NCI-H82 treated with DMSO at 0.1 percent for 48 hours (cell line): ENCODE measurements at regions not wholly inside any gene's neighbourhood (a gene's known extent, or its start where the extent isn't known, plus 50 kb on each side); places are given as distances from the start of the nearest gene placed in this dataset.

Experiments
- DNase-seq: peaks from one replicate; lab custom pipeline; 2025; ENCODE audit not compliant: unreplicated experiment; lab: John Stamatoyannopoulos, UW

DNA sequence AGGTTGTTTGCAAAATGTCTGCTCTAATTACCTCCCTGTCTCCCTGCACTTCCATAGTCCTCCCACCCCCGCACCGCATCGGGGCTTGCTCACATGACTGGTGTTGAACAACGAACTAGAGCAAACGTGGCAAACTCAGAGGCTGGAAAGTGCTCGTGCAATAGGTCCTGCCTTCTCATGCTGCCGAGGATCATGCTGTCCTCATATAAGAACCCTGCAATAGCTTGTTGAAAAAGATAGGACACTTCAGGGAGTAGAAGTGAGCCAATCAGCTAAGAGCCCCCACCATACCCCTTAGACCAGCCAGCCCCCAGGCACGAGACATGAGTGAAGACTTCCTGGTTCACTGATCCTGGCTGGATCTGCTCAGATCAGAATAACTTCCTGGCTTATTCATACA lies 219.2 kb downstream of the C6orf118 start:
- DNase-seq = no peak

GRCh38 chr6:165086814-165087213 lies 222.6 kb downstream of the C6orf118 start:
- no peak for DNase-seq

GRCh38 chr6:165082636-165083035 lies 226.8 kb downstream of the C6orf118 start:
- DNase-seq = no peak

GRCh38 chr6:165081944-165082532 lies 227.4 kb downstream of the C6orf118 start:
- no peak for DNase-seq

GRCh38 chr6:165077876-165078275 lies 231.5 kb downstream of the C6orf118 start:
- DNase-seq = no peak

DNA sequence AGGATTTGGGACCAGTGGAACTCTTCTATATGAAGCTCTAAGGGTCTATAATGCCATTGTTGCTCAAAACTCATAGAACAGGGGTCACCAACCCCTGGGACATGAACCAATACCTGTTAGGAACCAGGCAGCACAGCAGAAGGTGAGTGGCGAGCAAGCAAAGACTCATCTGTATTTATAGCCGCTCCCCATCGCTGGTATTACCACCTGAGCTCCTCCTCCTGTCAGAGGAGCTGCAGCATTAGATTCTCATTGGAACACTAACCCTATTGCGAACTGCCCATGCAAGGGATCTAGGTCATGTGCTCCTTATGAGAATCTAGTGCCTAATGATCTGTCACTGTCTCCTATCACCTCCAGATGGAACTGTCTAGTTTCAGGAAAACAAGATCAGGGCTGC lies 237.5 kb downstream of the C6orf118 start:
- DNase-seq = no peak

DNA sequence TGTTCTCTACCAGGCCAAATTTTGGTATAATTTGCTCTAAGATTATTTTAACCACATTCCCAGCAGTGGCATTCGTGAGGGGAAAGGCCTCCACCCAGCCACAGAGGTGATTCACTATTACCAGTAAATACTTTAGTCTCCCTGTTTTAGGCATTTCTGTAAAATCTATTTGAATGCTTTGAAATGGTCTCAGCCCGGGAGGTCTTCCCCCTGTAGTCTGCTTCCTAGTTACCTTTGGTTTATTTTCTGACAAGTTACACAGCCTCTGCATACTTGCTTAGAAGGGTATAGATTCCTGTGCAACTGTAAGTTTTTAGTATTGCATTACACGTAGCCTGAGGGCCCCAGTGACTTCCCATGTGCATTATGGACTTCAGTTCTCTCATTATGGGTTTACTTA lies 248.7 kb downstream of the C6orf118 start:
- DNase-seq = no peak

DNA sequence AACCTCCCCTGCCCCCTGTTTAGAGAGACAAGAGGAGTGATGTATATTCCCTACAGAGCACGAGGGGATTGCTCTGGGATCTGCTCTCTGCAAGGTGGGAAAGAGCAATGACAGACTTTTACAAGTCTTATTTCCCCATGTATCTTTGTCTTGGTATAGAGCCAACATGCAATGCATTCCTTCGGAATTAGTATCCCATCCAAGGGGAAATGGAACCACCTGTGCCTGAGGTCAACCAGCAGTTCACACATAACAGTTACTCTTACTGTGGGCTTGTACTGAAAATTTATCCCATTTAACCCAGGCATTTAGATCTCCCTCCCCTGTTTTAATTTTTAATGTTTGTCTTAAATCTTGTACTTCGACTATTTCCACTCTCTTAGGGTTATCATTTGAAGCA lies 250.4 kb downstream of the C6orf118 start:
- DNase-seq = no peak

DNA sequence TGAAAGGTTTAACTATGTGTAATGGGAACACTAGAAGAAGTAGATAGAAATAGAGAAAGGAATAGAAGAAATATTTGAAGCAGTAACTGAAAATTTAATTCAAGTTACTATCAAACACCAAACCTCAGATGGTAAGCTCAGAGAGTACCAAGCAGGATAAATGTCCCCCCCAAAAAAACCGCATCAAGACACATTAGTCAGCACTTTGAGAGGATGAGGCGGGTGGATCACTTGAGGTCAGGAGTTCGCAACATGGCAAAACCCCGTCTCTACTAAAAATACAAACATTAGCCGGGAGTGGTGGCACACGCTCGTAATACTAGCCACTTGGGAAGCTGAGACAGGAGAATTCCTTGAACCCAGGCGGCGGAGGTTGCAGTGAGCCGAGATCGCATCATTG lies 253.1 kb downstream of the C6orf118 start:
- no peak for DNase-seq

DNA sequence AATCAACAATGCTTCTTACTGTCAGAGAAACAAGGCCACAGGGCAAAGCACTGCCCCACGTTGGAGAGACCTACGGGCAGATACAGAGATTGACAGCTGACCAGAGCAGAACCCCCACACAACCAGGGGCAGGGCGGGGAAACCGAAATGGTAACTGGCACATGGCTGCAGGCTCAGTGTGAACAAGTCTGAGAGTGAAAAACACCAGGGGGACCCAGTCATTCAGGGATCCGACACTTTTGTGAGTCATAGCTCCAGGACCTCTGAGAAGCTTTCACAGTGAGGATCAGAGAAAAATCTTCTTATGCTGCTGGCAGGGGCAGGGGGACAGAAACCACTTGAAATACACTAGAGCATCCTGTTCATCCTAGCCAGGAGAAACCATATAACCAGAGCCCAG lies 254.2 kb downstream of the C6orf118 start:
- no peak for DNase-seq

DNA sequence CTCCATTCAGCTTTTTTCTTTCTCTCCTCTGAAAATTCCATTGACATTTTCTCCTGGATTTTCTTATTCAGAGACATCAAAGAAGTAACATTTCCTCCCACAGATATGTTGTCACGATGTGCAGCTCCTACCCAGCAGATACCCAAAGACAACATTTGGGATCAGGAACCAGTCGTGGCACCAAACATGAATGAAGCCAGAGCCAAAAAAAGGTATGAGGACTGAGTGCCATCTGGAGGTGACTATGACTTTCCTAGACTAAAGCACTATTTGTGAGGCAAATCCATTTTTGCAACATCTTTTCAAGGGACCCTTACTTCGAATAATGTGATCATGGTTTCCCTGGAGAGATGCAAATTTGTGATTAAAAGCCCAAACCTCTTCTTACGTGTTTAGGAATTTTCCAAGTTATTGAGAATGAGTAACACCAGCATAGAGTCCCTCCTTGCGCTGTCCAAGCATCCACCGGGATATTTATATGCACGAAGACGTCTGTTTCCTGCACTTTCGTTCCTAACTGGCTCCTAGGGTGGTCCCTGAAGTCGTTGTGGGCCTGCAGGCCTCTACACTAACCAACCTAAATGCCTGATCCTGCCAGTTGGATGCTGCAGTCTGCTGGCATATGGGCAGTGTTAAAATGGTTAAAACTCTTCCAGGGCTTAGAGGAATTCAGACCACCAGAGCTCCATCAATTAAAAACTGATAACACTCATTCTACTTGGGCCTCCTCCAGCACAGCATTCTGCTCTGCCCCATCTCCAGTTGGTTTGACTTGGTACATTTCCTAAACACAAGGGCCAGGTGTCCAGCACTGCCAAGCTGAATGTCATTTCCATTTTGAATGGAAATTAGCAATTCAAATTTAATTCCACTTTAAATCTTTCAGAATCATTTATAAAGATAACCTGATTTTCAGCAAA lies 256.6 kb downstream of the C6orf118 start:
- DNase-seq = no peak

DNA sequence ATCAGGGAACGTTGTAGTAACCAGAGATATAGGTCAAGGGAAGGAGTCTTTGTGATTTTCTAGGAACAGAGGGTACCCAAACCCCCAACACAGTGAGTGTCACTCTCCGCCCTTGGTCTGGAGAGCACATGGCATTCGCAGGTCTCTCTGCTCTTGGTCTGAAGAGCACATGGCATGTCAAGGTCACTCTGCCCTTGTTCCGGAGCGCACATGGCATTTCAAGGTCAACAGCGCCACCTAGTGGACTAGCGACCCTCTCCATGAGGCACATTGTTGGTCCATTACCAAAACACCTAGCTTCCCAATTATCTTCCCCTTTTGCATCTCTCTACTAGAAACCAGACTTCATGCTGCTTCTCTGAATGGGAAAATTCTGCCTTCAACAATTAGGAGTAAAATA lies 260.0 kb downstream of the C6orf118 start:
- no peak for DNase-seq

DNA sequence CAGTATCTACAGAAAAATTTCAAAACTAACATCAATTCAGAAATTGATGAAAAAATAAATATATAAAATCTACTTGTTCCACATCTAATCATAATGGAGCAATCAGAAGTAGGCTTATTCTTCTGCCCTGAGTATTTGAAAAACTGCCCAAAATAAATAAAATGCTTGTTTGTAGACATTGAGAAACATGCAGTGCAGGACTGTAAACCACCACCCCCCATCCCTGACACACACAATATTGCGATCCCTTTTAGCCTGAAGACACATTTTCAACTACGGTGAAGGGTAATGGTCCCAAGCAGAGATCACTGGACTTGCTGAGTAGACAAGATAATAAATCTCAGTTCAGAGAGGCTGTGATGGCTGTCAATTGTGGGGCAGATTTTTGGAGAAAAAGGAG lies 261.5 kb downstream of the C6orf118 start:
- DNase-seq = no peak

DNA sequence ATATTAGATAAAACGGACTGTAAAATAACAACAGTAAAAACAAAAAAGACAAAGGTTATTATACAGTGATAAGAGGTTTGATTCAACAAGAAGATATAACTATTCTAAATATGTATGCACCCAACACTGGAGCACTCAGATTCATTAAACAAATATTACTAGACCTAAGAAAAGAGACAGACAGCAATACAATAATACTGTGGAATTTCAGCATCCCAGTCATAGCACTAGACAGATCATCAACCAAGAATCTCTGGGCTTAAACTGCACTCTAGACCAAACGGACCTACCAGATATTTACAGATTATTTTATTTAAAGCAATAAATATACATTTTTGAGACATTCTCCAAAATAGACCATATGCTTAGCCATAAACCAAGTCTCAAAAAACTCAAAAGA lies 263.8 kb downstream of the C6orf118 start:
- DNase-seq = no peak

DNA sequence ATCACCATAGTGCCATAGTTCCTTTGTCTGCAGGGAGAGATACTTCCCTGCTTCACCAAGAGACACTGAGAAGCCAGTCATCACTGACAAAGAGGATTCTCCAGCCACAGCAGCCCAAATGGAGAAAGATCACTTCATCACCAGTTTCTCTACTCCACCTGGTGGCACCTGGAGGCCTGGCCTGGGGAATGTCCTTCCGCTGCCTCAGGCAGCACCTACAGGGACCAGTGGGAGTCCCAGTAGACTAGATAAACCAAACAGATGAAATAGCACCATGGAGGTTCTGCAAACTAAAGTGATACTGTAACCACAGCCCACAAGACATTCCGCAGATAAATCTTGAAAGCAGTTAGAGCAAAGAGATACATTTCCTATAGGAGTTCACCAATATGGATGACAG lies 266.5 kb downstream of the C6orf118 start:
- DNase-seq = no peak

DNA sequence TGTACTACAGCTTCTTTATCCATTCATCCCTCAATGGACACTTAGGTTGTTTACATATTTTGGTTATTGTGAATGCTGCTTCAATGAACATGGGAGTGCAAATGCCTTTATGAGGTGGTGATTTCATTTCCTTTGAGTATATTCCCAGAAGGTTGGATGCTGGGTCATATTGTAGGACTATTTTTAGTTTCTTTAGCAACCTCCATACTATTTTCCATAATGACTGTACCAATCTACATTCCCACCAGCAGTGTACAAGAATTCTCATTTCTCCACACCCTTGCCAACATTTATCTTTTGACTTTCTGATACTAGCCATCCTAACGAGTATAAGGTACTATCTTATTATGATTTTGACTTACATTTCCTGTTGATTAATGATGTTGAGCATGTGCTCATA lies 269.0 kb downstream of the C6orf118 start:
- DNase-seq = no peak

DNA sequence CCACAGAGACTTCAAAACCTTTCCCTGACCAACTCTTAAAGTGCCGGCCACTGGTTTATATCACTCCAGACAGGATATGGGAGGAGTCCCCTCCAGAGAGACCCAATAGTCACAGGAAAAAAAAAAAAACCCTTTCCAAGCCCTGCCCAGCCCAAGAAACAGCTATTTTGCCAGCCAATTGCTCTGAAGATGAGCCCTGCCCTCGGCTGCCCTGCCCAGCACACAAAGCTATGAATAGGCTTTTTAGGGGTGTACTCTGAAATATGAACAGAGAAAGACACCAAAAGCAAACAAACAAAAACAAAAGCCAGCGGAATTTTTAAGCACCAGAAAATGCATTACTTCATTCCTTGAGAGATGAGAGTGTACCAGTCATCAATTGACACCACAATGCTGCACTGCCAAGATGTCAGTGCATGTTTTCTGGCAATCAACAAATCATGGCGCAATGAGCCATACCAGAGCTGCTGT lies 275.1 kb downstream of the C6orf118 start:
- no peak for DNase-seq

- DNase-seq = no peak
Measured at GRCh38 chr6:165031502-165031901, 277.9 kb downstream of the C6orf118 start.

DNA sequence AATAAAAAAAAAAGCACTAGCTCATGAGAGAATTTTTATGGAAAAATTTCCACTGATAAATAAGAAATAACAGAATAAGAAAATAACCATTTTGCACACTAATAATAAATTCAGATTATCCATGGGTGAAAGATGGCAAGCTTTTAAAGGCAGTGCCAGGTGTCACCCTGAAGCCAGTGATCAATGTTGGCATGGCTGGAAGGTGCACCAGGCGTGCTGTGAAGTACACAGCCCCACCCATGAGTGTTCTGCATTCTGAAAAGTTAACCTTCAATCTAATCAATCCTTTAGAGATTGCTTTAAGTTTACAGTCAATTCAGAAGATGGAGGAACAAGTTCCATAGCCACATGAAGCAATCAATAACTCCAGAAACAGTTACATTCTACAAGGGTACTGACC lies 284.4 kb downstream of the C6orf118 start:
- DNase-seq = no peak

DNA sequence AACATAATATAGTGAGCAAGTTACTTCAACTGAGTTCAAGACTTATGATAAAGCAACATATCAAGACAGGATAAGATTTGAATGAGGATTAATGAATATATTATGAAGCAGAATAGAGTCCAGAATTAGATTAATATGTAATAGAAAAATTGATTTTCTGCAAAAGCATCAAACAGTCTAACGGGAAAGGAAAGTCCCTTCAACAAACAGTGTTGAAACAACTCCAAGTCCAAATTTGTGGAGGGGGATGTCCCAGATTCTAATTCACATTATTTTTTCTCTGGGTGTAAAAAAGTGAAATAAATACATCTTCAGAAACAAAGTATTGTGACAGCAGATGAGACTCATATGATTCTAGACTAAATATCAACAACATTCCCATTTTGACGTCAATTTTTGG lies 289.7 kb downstream of the C6orf118 start:
- no peak for DNase-seq

GRCh38 chr6:165015676-165016075 lies 293.7 kb downstream of the C6orf118 start:
- no peak for DNase-seq

DNA sequence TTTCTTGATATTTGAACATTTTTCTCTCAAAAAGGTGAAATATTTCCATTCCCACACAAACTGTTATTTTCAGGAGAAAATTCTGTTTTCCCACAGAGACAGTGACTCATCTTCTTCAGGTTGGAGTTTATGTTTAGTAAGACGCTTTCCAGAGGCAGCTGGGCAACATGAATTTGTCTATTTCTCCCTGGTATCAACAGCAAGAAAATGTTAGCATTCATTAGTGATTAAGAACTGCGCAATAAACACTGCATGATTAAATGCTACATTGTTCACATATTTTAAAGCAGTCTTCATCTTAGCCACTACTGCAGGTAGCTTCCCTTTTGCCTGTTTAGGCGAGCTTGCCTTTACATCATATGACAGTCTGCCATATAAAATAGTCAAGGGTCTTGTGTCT lies 295.7 kb downstream of the C6orf118 start:
- no peak for DNase-seq

GRCh38 chr6:165012183-165012582 lies 297.2 kb downstream of the C6orf118 start:
- DNase-seq = no peak
